H1 (cell line): ENCODE measurements at regions not wholly inside any gene's neighbourhood (a gene's known extent, or its start where the extent isn't known, plus 50 kb on each side); places are given as distances from the start of the nearest gene placed in this dataset.

ENCODE experiments used
- CTCF ChIA-PET: fragments of 300-600 bp; sonication (Branson Sonifier 250); formaldehyde crosslinking; loops from one replicate; lab custom pipeline; 2021; ENCODE audit not compliant: partially characterized antibody; lab: Charles Lee
- POLR2A ChIA-PET: fragments of 300-600 bp; sonication (Branson Sonifier 250); formaldehyde crosslinking; loops from one replicate; lab custom pipeline; 2021; ENCODE audit warnings: inconsistent platforms; ENCODE audit not compliant: partially characterized antibody; lab: Charles Lee
- DNase-seq, 2 experiments: peaks; one replicate each; pipeline versions ENCODE4 v3.0.0 to v3.0.0-alpha.2; 2010 to 2022; ENCODE audit warnings: low spot score in 2 of 2, low read depth in 1 of 2, mixed read lengths in 1 of 2
- FAIRE-seq: peaks from 2 replicates; lab custom pipeline; 2011; peaks lifted over from hg19 to GRCh38; lab: Jason Lieb, UNC
- H2AFZ ChIP-seq: 2 replicates; pipeline ENCODE4 v1.8.1; 2012; ENCODE audit warnings: low read length, inconsistent platforms
- H2AK5ac ChIP-seq: 2 replicates; pipeline ENCODE4 v1.6.1; 2013; ENCODE audit warnings: low read depth, low read length
- H2BK120ac ChIP-seq: replicated peaks from 2 replicates; pipeline ENCODE3; 2013; ENCODE audit warnings: low read depth, low read length, inconsistent platforms
- H2BK12ac ChIP-seq: 2 replicates; pipeline ENCODE4 v1.6.1; 2013; ENCODE audit warnings: low read depth, low read length
- H2BK15ac ChIP-seq: 2 replicates; pipeline ENCODE4 v1.6.1; 2013; ENCODE audit warnings: low read length
- H2BK20ac ChIP-seq: 2 replicates; pipeline ENCODE4 v1.6.1; 2013; ENCODE audit warnings: low read length
- H2BK5ac ChIP-seq: 2 replicates; pipeline ENCODE4 v1.6.1; 2013; ENCODE audit warnings: low read depth, low read length
- H3K14ac ChIP-seq: 2 replicates; pipeline ENCODE4 v1.6.1; 2013; ENCODE audit warnings: inconsistent platforms; ENCODE audit not compliant: insufficient read length
- H3K18ac ChIP-seq: 2 replicates; pipeline ENCODE4 v1.6.1; 2013; ENCODE audit warnings: low read length; ENCODE audit errors: extremely low read depth
- H3K23ac ChIP-seq: 2 replicates; pipeline ENCODE4 v1.6.1; 2013; ENCODE audit warnings: inconsistent platforms; ENCODE audit not compliant: insufficient read length
- H3K23me2 ChIP-seq: 2 replicates; pipeline ENCODE4 v1.6.1; 2013; ENCODE audit warnings: low read depth, low read length
- H3K27ac ChIP-seq: 2 replicates; pipeline ENCODE4 v1.6.1; 2011; ENCODE audit warnings: low read depth, low read length, inconsistent platforms
- H3K27me3 ChIP-seq, 4 experiments: replicated peaks in 1 of 4; 1 replicate in 1 of 4; 2 replicates in 3 of 4; pipeline versions ENCODE4 v1.6.1 to v1.8.1; 2011 to 2013; ENCODE audit warnings: low read length in 3 of 4, mild to moderate bottlenecking in 3 of 4, inconsistent platforms in 2 of 4, mixed read lengths in 2 of 4, moderate library complexity in 1 of 4; ENCODE audit not compliant: control insufficient read depth in 3 of 4, insufficient read depth in 3 of 4; ENCODE audit errors: extremely low read depth in 1 of 4
- H3K36me3 ChIP-seq, 4 experiments: 2 replicates each; pipeline versions ENCODE4 v1.6.1 to v1.8.1; 2011 to 2013; ENCODE audit warnings: mild to moderate bottlenecking in 4 of 4, low read length in 3 of 4, moderate library complexity in 2 of 4, control low read depth in 1 of 4, inconsistent platforms in 1 of 4; ENCODE audit not compliant: insufficient read depth in 4 of 4, control insufficient read depth in 2 of 4
- H3K4ac ChIP-seq: replicated peaks from 2 replicates; pipeline ENCODE3; 2013; ENCODE audit warnings: low read length, low read depth, mixed read lengths, inconsistent platforms; ENCODE audit not compliant: insufficient read length
- H3K4me1 ChIP-seq, 4 experiments: replicated peaks in 1 of 4; 1 replicate in 1 of 4; 2 replicates in 3 of 4; pipeline versions ENCODE4 v1.6.1 to v1.8.1; 2011 to 2013; ENCODE audit warnings: low read length in 3 of 4, inconsistent platforms in 2 of 4, mixed read lengths in 1 of 4; ENCODE audit not compliant: insufficient read depth in 4 of 4, control insufficient read depth in 3 of 4
- H3K4me2 ChIP-seq, 2 experiments: 2 replicates each; pipeline versions ENCODE4 v1.6.1 to v1.8.1; 2011 to 2013; ENCODE audit warnings: low read depth in 2 of 2, low read length in 2 of 2, control low read depth in 1 of 2, inconsistent platforms in 1 of 2, mild to moderate bottlenecking in 1 of 2; ENCODE audit not compliant: insufficient read depth in 1 of 2
- H3K4me3 ChIP-seq, 4 experiments: fragments of 200-600, 300-600 bp in 1 of 4; sonication (generic), shearing (Covaris generic), sonication (Bioruptor Twin) in 1 of 4; 2 replicates each; pipeline versions ENCODE4 v1.5.1 to v1.8.1; 2011 to 2016; ENCODE audit warnings: low read length in 4 of 4, low read depth in 3 of 4, control low read depth in 2 of 4, inconsistent platforms in 2 of 4, mild to moderate bottlenecking in 2 of 4, mixed read lengths in 1 of 4, moderate library complexity in 1 of 4; ENCODE audit not compliant: insufficient read depth in 2 of 4; ENCODE audit errors: extremely low read depth in 1 of 4
- H3K56ac ChIP-seq: replicated peaks from 2 replicates; pipeline ENCODE3; 2013; ENCODE audit warnings: low read depth, mild to moderate bottlenecking, mixed read lengths, low read length, inconsistent platforms; ENCODE audit not compliant: insufficient read length
- H3K79me1 ChIP-seq: 2 replicates; pipeline ENCODE4 v1.6.1; 2013; ENCODE audit warnings: low read depth, low read length, control low read depth
- H3K79me2 ChIP-seq, 2 experiments: 2 replicates each; pipeline versions ENCODE4 v1.6.1 to v1.8.1; 2012 to 2013; ENCODE audit warnings: low read length in 2 of 2, mild to moderate bottlenecking in 2 of 2, inconsistent platforms in 1 of 2; ENCODE audit not compliant: insufficient read depth in 2 of 2, control insufficient read depth in 1 of 2
- H3K9ac ChIP-seq, 4 experiments: replicated peaks in 1 of 4; 1 replicate in 1 of 4; 2 replicates in 3 of 4; pipeline versions ENCODE4 v1.6.1 to v1.8.1; 2011 to 2013; ENCODE audit warnings: low read depth in 3 of 4, low read length in 3 of 4, control low read depth in 2 of 4, mild to moderate bottlenecking in 2 of 4, moderate library complexity in 2 of 4, inconsistent platforms in 1 of 4; ENCODE audit errors: extremely low read depth in 1 of 4
- H3K9me3 ChIP-seq, 2 experiments: 2 replicates each; pipeline versions ENCODE4 v1.6.1 to v1.8.1; 2012 to 2013; ENCODE audit warnings: mild to moderate bottlenecking in 2 of 2, moderate library complexity in 2 of 2, control low read depth in 1 of 2, inconsistent platforms in 1 of 2, low read depth in 1 of 2, low read length in 1 of 2, mixed read lengths in 1 of 2; ENCODE audit not compliant: insufficient read depth in 2 of 2
- H4K20me1 ChIP-seq, 2 experiments: replicated peaks in 1 of 2; 2 replicates each; pipeline versions ENCODE3 to v1.8.1; 2011 to 2013; ENCODE audit warnings: inconsistent platforms in 2 of 2, low read length in 2 of 2, mild to moderate bottlenecking in 1 of 2; ENCODE audit not compliant: insufficient read depth in 2 of 2, control insufficient read depth in 1 of 2
- H4K5ac ChIP-seq: 2 replicates; pipeline ENCODE4 v1.6.1; 2013; ENCODE audit warnings: low read length, low read depth, mixed read lengths, inconsistent platforms; ENCODE audit not compliant: insufficient read length
- H4K8ac ChIP-seq: 2 replicates; pipeline ENCODE4 v1.8.0; 2013; ENCODE audit warnings: mild to moderate bottlenecking, moderate library complexity, low read length, inconsistent platforms; ENCODE audit not compliant: insufficient read depth; ENCODE audit errors: extremely low read depth
- H4K91ac ChIP-seq: replicated peaks from 2 replicates; pipeline ENCODE3; 2013; ENCODE audit warnings: low read length, mixed read lengths, inconsistent platforms; ENCODE audit not compliant: insufficient read length
- BACH1 ChIP-seq: IDR thresholded peaks from 2 replicates; pipeline ENCODE4 v1.6.1; 2012; ENCODE audit warnings: low read length, improper control_type of control experiment
- BRCA1 ChIP-seq: IDR thresholded peaks from 2 replicates; pipeline ENCODE4 v1.6.1; 2012; ENCODE audit warnings: low read depth, low read length, improper control_type of control experiment
- CHD2 ChIP-seq: IDR thresholded peaks from 2 replicates; pipeline ENCODE4 v1.6.1; 2012; ENCODE audit warnings: low read length, improper control_type of control experiment
- CTBP2 ChIP-seq: IDR thresholded peaks from 2 replicates; pipeline ENCODE4 v1.7.0; 2011; ENCODE audit warnings: borderline replicate concordance, mild to moderate bottlenecking, moderate library complexity, mixed read lengths, low read length; ENCODE audit not compliant: insufficient read depth, insufficient read length
- HDAC2 ChIP-seq, 2 experiments: fragments of 300-600 bp in 1 of 2; sonication (generic) in 1 of 2; IDR thresholded peaks; 2 replicates each; pipeline ENCODE4 v1.6.1; 2011 to 2012; ENCODE audit warnings: low read depth in 2 of 2, low read length in 2 of 2, mild to moderate bottlenecking in 2 of 2, moderate library complexity in 2 of 2, borderline replicate concordance in 1 of 2, inconsistent platforms in 1 of 2
- KDM1A ChIP-seq: fragments of 200-600, 300-600 bp; sonication (generic); IDR thresholded peaks from 2 replicates; pipeline ENCODE4 v1.7.1; 2016; ENCODE audit warnings: mild to moderate bottlenecking, low read length, borderline replicate concordance
- NRF1 ChIP-seq: IDR thresholded peaks from 2 replicates; pipeline ENCODE4 v1.6.1; 2011; ENCODE audit warnings: mild to moderate bottlenecking, low read depth, low read length, improper control_type of control experiment
- POU5F1 ChIP-seq: IDR thresholded peaks from 2 replicates; pipeline ENCODE4 v1.6.1; 2011; ENCODE audit warnings: low read depth, mild to moderate bottlenecking, low read length, moderate library complexity
- RNF2 ChIP-seq: fragments of 200-900, 300-1000 bp; sonication (generic); IDR thresholded peaks from 2 replicates; pipeline ENCODE4 v1.7.1; 2016; ENCODE audit warnings: borderline replicate concordance, low read depth, mild to moderate bottlenecking, antibody characterized with exemption, low read length; ENCODE audit not compliant: poor library complexity, severe bottlenecking; ENCODE audit errors: missing control alignments
- TAF7 ChIP-seq: optimal IDR thresholded peaks from 2 replicates; pipeline ENCODE3; 2011; ENCODE audit warnings: low read depth, mild to moderate bottlenecking, inconsistent platforms, low read length, moderate library complexity, borderline replicate concordance
- WGBS, 2 experiments: shearing (Covaris generic) in 1 of 2; methylation state at CpG; one replicate each; pipeline versions ENCODE4 v1.1.6 to v1.1.7; 2013 to 2015; ENCODE audit warnings: low lambda C conversion rate in 2 of 2, mixed read lengths in 2 of 2, inconsistent platforms in 1 of 2, low coverage in 1 of 2, missing lambda C conversion rate in 1 of 2; ENCODE audit not compliant: insufficient replicate concordance in 2 of 2, insufficient coverage in 1 of 2, insufficient read length in 1 of 2; ENCODE audit errors: extremely low coverage in 1 of 2, missing lambda C conversion rate in 1 of 2; 5-methylcytosine and 5-hydroxymethylcytosine counted together
- TF ChIP-seq, protein P1 (sequence below): IDR thresholded peaks from 2 replicates; pipeline ENCODE4 v1.6.1; 2012; ENCODE audit warnings: inconsistent platforms
- TF ChIP-seq, protein P2 (sequence below): IDR thresholded peaks from 2 replicates; pipeline ENCODE4 v1.6.1; 2012; ENCODE audit warnings: inconsistent platforms

DNA sequence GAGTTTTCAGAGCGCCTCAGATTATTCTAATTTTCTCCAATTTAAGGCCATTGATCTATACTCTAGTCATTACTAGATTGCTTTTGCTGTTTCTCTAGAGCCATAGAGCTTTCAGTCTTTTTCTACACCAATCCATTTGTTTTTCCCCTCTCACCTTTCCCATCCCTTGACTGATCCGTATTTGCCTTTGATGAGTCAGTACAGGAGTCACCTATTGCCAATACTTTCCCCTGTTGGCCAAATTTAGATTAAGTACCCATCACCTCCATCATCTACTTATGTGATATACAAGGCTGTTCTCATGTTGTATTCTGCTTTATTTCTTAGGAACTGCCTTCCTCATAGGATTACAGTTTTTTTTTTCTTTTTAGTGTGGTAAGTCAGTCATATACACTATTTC, 463.2 kb downstream of the KLF12 start:
- Histone ChIP-seq H3K23me2 (no peaks in the 10 kb centered on the region), H2BK12ac (no peak overlapping the region), H3K79me2 (no peaks in the 10 kb centered on the region), H3K4ac (no peak overlapping the region), H4K5ac (no peak overlapping the region), H4K20me1 (no peaks in the 10 kb centered on the region), H4K91ac (no peak overlapping the region), H2AK5ac (no peak overlapping the region), H3K4me1 (peaks cover 0 to 5% (median 0%) of the 10 kb centered on the region in 4 experiments; a peak in 1 of 7 replicates), H3K36me3 (no peaks in the 10 kb centered on the region), H3K9ac (no peak overlapping the region), H2BK5ac (no peak overlapping the region), H3K9me3 (no peaks in the 10 kb centered on the region), H3K27me3 (no peaks in the 10 kb centered on the region), H2BK15ac (no peak overlapping the region), H2BK20ac (no peak overlapping the region), H3K18ac (no peak overlapping the region), H3K79me1 (no peaks in the 10 kb centered on the region), H4K8ac (no peak overlapping the region), H3K23ac (no peak overlapping the region), H2BK120ac (no peak overlapping the region), H2AFZ (no peak overlapping the region), H3K4me3 (no peak overlapping the region), H3K14ac (no peak overlapping the region), H3K27ac (no peak overlapping the region), H3K4me2 (no peak overlapping the region), H3K56ac (no peak overlapping the region)
- CTCF ChIA-PET: interaction anchor here (1.8 kb wide), 1 partner anchor 25 kb away, joined by 3 read pairs; no protein-coding TSS in a partner anchor
- FAIRE-seq (no peak), DNase-seq (no peak)
- TF ChIP-seq NRF1 (no peak), HDAC2 (IDR thresholded peaks at IDR 0.05; ENCODE audit: borderline replicate concordance in 1 of 2, low read depth in 2 of 2, low read length in 2 of 2) (no peak), CHD2 (no peak), CTBP2 (no peak), POU5F1 (no peak), TAF7 (no peak), RNF2 (no peak), KDM1A (no peak), BACH1 (no peak), BRCA1 (no peak)
- TF ChIP-seq, protein P1, sequence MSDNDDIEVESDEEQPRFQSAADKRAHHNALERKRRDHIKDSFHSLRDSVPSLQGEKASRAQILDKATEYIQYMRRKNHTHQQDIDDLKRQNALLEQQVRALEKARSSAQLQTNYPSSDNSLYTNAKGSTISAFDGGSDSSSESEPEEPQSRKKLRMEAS: no peak
- TF ChIP-seq, protein P2, sequence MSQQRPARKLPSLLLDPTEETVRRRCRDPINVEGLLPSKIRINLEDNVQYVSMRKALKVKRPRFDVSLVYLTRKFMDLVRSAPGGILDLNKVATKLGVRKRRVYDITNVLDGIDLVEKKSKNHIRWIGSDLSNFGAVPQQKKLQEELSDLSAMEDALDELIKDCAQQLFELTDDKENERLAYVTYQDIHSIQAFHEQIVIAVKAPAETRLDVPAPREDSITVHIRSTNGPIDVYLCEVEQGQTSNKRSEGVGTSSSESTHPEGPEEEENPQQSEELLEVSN: no peak
- POLR2A ChIA-PET: no interaction called here
- WGBS, 2 experiments: 93% methylated on average over 2 of the region's 2 CpGs; no CpG with 5 or more reads in 1 of the 2 experiments
